GM23248 (cell line): ENCODE measurements at regions not wholly inside any gene's neighbourhood (a gene's known extent, or its start where the extent isn't known, plus 50 kb on each side); places are given as distances from the start of the nearest gene placed in this dataset.

Experiments
- EZH2 ChIP-seq: fragments of 200-600 bp; sonication (generic); IDR thresholded peaks from 2 replicates; pipeline ENCODE4 v1.6.1; 2018; ENCODE audit warnings: antibody characterized with exemption, mild to moderate bottlenecking; ENCODE audit not compliant: insufficient read depth, poor library complexity, severe bottlenecking
- EZH2phosphoT487 ChIP-seq: fragments of 200-600 bp; sonication (generic); IDR thresholded peaks from 2 replicates; pipeline ENCODE4 v1.6.1; 2018; ENCODE audit warnings: antibody characterized with exemption, moderate library complexity, mild to moderate bottlenecking, low read depth; ENCODE audit not compliant: insufficient read depth

DNA sequence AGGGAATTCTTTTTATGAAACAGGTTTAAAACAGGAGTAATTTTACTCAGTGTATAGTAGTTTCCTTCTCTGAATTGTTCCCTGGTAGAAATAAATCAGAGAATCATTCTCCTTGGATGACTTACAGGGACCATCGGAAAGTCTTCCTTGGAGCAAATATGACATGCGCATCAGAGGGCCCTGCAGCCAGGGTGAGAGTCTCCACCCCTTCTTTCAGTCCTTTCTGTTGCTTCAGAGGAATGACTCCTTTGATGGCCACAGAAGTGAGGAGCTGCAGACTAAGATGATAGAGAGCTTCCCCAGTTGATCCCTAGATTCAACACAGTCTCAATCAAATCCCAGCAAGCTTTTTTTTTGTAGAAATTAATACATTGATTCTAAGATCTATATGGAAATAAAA, 294.8 kb upstream of the UMPS start:
- TF ChIP-seq EZH2 (no peak), EZH2phosphoT487 (no peak)
